HUES48 (cell line): ENCODE measurements at regions not wholly inside any gene's neighbourhood (a gene's known extent, or its start where the extent isn't known, plus 50 kb on each side); places are given as distances from the start of the nearest gene placed in this dataset.
A peak's percentile ranks its signal among the peaks of the same experiment; 100 is the strongest.
"Not testable (repeated sequence)": the region's sequence is repeated elsewhere in the genome, so short reads cannot be mapped to it uniquely, and the experiment has no call there.

Experiments used
- H3K27ac ChIP-seq: one replicate; pipeline ENCODE4 v1.7.0; 2013; ENCODE audit warnings: low read depth, low read length, inconsistent platforms
- H3K27me3 ChIP-seq: 2 replicates; pipeline ENCODE4 v1.6.1; 2013; ENCODE audit warnings: mild to moderate bottlenecking, low read length; ENCODE audit not compliant: control insufficient read depth, insufficient read depth
- H3K36me3 ChIP-seq: 2 replicates; pipeline ENCODE4 v1.6.1; 2013; ENCODE audit warnings: low read length; ENCODE audit not compliant: control insufficient read depth, insufficient read depth
- H3K4me1 ChIP-seq: 2 replicates; pipeline ENCODE4 v1.6.1; 2013; ENCODE audit warnings: mild to moderate bottlenecking, low read length; ENCODE audit not compliant: control insufficient read depth, insufficient read depth
- H3K4me3 ChIP-seq: 2 replicates; pipeline ENCODE4 v1.5.1; 2013; ENCODE audit warnings: mild to moderate bottlenecking, low read depth, low read length
- H3K9ac ChIP-seq: 2 replicates; pipeline ENCODE4 v1.6.1; 2013; ENCODE audit warnings: mild to moderate bottlenecking, low read depth, low read length, moderate library complexity
- H3K9me3 ChIP-seq: 2 replicates; pipeline ENCODE4 v1.6.1; 2013; ENCODE audit warnings: low read length; ENCODE audit not compliant: control insufficient read depth, insufficient read depth

GRCh38 chr7:98727146-98727709, 110.1 kb downstream of the NPTX2 start:
- Histone ChIP-seq H3K4me3 (no peak overlapping the region), H3K4me1 (peaks cover 17% of the 10 kb centered on the region), H3K36me3 (no peaks in the 10 kb centered on the region), H3K27ac (no peak overlapping the region), H3K27me3 (no peaks in the 10 kb centered on the region), H3K9ac (no peak overlapping the region), H3K9me3 (no peaks in the 10 kb centered on the region)

DNA sequence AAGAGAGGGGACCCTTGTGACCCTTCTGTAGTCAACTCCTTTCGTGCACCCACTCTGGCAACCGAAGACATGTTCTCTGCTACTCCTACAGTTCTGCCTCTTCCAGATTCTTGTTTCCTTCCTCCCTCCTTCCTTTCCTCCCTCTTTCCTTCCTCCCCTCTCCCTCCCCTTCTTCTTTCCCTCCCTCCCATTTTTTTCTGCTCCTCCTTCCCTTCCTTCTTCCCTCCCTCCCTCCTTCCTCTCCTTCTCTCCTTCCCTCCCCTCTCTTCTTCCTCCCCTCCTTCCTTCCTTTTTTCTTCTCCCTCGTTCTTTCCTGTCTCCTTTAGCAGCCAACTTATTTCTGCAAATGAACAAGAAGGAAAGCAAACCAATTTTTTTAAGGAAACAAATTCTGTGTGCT, 111.5 kb downstream of the NPTX2 start:
- Histone ChIP-seq H3K4me3 (no peak overlapping the region), H3K4me1 (peaks cover 17% of the 10 kb centered on the region), H3K9ac (no peak overlapping the region), H3K9me3 (no peaks in the 10 kb centered on the region), H3K27ac (no peak overlapping the region), H3K36me3 (no peaks in the 10 kb centered on the region), H3K27me3 (no peaks in the 10 kb centered on the region)

- H3K27me3 ChIP-seq, result no peaks in the 10 kb centered on the region
- no peaks in the 10 kb centered on the region for H3K9me3 ChIP-seq
- no peaks in the 10 kb centered on the region for H3K36me3 ChIP-seq
- no peak overlapping the region for H3K4me3 ChIP-seq
- H3K9ac ChIP-seq, result 0 out of 2 replicates have a peak overlapping the region, but pooled peaks have one; percentile 30
- peaks cover 17% of the 10 kb centered on the region for H3K4me1 ChIP-seq
- no peak overlapping the region for H3K27ac ChIP-seq
Observed at GRCh38 chr7:98729121-98729520, 112.0 kb downstream of the NPTX2 start.

DNA sequence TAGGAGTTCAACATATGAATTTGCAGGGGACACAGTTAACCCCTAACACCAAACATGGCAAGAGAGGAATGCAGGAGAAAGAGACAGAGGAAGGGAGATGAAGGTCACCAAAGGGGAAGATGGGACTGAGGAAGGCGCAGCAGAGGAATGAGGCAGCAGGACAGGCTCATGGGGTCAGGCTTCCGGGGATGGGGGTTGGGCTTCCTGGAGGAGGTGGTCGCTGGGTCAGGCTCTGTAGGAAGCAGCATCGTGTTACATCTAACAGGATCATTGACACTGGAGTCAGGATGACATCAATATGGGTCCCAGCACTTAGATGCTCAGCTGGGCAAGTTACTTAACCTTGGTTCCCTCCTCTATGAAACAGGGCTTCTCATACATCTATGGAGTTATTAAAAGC, 113.2 kb downstream of the NPTX2 start:
- Histone ChIP-seq H3K27me3 (no peaks in the 10 kb centered on the region), H3K9ac (no peak overlapping the region), H3K27ac (no peak overlapping the region)

GRCh38 chr7:98731651-98732050, 114.6 kb downstream of the NPTX2 start:
- H3K4me1 ChIP-seq, result peaks cover 17% of the 10 kb centered on the region
- H3K27ac ChIP-seq, result no peak overlapping the region
- no peak overlapping the region for H3K4me3 ChIP-seq
- H3K36me3 ChIP-seq, result no peaks in the 10 kb centered on the region
- H3K27me3 ChIP-seq, result no peaks in the 10 kb centered on the region
- H3K9me3 ChIP-seq, result no peaks in the 10 kb centered on the region
- H3K9ac ChIP-seq, result no peak overlapping the region

More for the DNA sequence above, 113.2 kb downstream of the NPTX2 start:
- no peaks in the 10 kb centered on the region for H3K9me3 ChIP-seq
- no peak overlapping the region for H3K4me3 ChIP-seq
- no peaks in the 10 kb centered on the region for H3K36me3 ChIP-seq
- peaks cover 17% of the 10 kb centered on the region for H3K4me1 ChIP-seq

- Histone ChIP-seq H3K4me1 (peaks cover 17% of the 10 kb centered on the region), H3K9me3 (no peaks in the 10 kb centered on the region), H3K9ac (no peak overlapping the region), H3K36me3 (no peaks in the 10 kb centered on the region), H3K27ac (no peak overlapping the region), H3K27me3 (no peaks in the 10 kb centered on the region), H3K4me3 (no peak overlapping the region)
Observed at GRCh38 chr7:98733036-98733435, 116.0 kb downstream of the NPTX2 start.

- Histone ChIP-seq H3K4me3 (no peak overlapping the region), H3K9ac (no peak overlapping the region), H3K27ac (no peak overlapping the region), H3K9me3 (no peaks in the 10 kb centered on the region), H3K27me3 (no peaks in the 10 kb centered on the region), H3K4me1 (no peaks in the 10 kb centered on the region), H3K36me3 (no peaks in the 10 kb centered on the region)
Observed at GRCh38 chr7:98735801-98736200, 118.7 kb downstream of the NPTX2 start.

DNA sequence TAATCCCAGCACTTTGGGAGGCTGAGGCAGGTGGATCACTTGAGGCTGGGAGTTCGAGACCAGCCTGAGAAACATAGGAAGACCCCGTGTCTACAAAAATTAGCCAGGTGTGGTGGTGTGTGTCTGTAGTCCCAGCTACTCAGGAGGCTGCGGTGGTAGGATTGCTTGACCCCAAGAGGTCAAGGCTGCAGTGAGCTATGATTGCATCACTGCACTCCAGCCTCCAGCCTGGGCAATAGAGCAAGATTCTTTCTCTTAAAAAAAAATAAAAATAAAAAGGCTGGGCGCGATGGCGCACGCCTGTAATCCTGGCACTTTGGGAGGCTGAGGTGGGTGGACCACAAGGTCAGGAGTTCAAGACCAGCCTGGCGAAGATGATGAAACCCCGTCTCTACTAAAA, 119.4 kb downstream of the NPTX2 start:
- H3K36me3 ChIP-seq, H3K4me1 ChIP-seq, H3K9me3 ChIP-seq, H3K27me3 ChIP-seq, H3K4me3 ChIP-seq, H3K9ac ChIP-seq, H3K27ac ChIP-seq: not testable (repeated sequence)

DNA sequence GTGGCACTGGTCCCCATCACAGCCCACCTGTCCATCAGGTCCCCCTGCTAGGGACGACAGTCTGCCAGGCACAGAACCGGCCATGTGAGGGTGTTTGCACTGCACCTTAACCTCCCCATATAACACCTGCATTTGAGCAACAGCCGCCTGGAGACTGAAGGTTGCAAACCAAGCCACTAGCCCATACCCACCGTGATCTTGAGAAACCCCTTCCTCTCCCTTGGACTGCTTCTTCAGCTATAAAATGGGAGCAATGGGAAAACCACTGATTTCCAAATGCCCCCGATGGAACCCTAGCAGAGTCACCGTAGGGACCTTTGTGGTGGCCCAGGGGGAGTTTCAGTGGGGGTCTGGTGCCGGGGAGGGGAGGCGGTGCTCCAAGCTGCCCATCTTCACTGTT, 120.1 kb downstream of the NPTX2 start:
- Histone ChIP-seq H3K36me3 (no peaks in the 10 kb centered on the region), H3K27me3 (no peaks in the 10 kb centered on the region), H3K4me3 (no peak overlapping the region), H3K9ac (no peak overlapping the region), H3K9me3 (no peaks in the 10 kb centered on the region), H3K4me1 (no peaks in the 10 kb centered on the region), H3K27ac (no peak overlapping the region)

- Histone ChIP-seq H3K9me3 (no peaks in the 10 kb centered on the region), H3K27ac (no peak overlapping the region), H3K4me1 (no peaks in the 10 kb centered on the region), H3K4me3 (no peak overlapping the region), H3K9ac (no peak overlapping the region), H3K27me3 (no peaks in the 10 kb centered on the region), H3K36me3 (no peaks in the 10 kb centered on the region)
Observed at GRCh38 chr7:98740643-98741042, 123.6 kb downstream of the NPTX2 start.

DNA sequence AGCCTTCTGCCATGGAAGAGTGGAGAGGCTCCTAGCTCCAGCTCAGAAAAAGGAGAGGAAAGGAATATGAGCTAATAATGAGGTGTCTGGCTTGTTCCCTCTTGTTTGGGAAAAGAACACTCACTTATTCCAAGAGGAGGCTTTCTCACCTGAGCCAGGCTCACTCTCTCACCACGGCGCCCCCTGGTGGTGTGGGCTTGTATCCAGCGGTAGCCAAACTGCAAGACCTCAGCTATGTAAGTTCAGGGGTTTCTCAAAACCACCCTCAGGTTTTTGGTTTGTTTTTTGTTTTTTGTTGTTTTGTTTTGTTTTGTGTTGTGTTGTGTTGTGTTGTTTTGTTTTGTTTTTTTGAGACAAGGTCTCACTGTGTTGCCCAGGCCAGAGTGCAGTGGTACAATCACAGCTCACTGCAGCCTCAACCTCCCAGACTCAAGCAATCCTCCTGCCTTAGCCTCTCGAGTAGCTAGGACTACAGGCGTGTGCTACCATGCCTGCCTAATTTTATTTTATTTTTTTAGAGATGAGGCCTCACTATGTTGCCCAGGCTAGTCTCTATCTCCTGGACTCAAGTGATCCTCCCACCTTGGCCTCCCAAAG, 124.0 kb downstream of the TMEM130 start:
- Histone ChIP-seq H3K9me3 (no peaks in the 10 kb centered on the region), H3K36me3 (no peaks in the 10 kb centered on the region), H3K4me3 (no peak overlapping the region), H3K4me1 (no peaks in the 10 kb centered on the region), H3K9ac (no peak overlapping the region), H3K27me3 (no peaks in the 10 kb centered on the region), H3K27ac (no peak overlapping the region)
